ENCODE measurements at regions not wholly inside any gene's neighbourhood (a gene's known extent, or its start where the extent isn't known, plus 50 kb on each side); places are given as distances from the start of the nearest gene placed in this dataset.

DNA sequence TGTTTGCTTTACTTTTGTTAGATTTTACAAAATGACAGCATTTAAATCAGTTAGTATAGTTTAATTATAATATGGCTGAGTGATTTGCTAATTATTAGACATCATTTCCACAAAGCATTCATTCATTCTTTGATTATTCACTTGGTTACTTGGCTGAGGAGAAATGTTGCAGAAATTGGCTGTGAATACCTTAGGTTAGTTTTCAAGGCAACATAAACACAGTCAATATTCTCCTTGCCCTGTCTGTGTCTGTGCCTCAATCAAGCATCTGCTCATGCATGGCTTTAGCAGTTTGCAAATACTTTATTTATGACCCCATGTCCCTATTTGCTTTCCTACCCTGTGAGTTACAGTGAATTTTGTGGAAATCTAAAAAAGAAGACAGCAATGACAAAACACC is 718.3 kb downstream of the EPM2A start:
- intact Hi-C loops (cut with micrococcal nuclease) = loop anchor here (5.0 kb wide), 2 partner anchors 360 to 795 kb away; partner anchors contain the start of gene FBXO30
- peaks cover 29% of the 10 kb centered on the region for H3K4me1 Mint-ChIP-seq (ENCODE audit: low read depth)
- peaks cover 2% of the 10 kb centered on the region for H3K27me3 Mint-ChIP-seq (ENCODE audit: insufficient read depth)
- H3K36me3 Mint-ChIP-seq (ENCODE audit: low read depth) = peaks cover 2% of the 10 kb centered on the region
- H3K27ac Mint-ChIP-seq = no peak overlapping the region
- peak overlapping the region; percentile 52 for H3K4me3 Mint-ChIP-seq
- H3K9me3 Mint-ChIP-seq = no peaks in the 10 kb centered on the region
- DNase-seq (ENCODE audit: low spot score) = no peak

DNA sequence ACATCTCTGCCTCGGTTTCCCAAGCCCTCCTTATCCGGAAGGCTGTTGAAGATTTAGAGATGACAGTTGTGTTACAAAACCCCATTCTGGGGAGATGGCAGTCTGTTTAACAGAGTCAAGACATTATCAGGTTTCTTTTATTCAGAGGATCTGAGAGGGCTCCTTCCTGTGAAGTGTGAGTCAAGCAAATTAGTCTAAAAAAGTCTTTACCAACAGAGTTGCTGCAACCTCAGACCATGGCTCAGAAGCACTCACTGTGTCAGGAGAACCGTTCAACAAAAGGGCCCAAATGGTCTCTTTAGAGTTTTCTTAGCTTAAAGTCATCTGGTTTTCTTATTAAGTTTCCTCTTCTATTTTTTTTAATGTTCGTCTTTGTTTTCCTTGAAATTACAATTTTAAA is 717.8 kb downstream of the EPM2A start:
- Mint-ChIP-seq H3K4me3 (peak overlapping the region; percentile 52), H3K27me3 (ENCODE audit: insufficient read depth) (peaks cover 2% of the 10 kb centered on the region), H3K4me1 (ENCODE audit: low read depth) (peaks cover 33% of the 10 kb centered on the region), H3K36me3 (ENCODE audit: low read depth) (peaks cover 2% of the 10 kb centered on the region), H3K9me3 (no peaks in the 10 kb centered on the region), H3K27ac (peak overlapping the region; percentile 52)
- intact Hi-C loops (cut with micrococcal nuclease) = loop anchor here (5.0 kb wide), 2 partner anchors 360 to 795 kb away; partner anchors contain the start of gene FBXO30
- DNase-seq (ENCODE audit: low spot score) = no peak

DNA sequence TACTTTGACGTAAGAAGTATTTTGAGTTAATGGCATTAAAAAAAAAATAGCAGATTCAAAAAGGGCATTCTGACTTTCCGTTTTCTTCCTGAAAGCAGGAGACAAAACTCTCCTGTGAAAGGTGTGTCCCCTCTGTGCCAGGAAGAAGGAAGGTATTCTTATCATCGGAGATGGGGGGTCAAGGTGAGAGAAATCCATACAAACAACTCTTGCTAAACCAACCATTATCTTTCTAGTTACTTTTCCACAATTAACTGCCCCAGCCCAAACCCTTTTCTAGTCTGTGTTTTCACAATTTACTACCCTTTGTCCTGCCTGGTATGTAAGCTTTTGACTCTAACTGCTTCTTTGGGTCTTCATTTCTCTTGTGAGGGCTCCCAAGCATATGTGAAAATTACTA is 717.3 kb downstream of the EPM2A start:
- Mint-ChIP-seq H3K4me1 (ENCODE audit: low read depth) (peaks cover 38% of the 10 kb centered on the region), H3K27ac (no peak overlapping the region), H3K9me3 (no peaks in the 10 kb centered on the region), H3K36me3 (ENCODE audit: low read depth) (peaks cover 2% of the 10 kb centered on the region), H3K4me3 (no peak overlapping the region), H3K27me3 (ENCODE audit: insufficient read depth) (peaks cover 2% of the 10 kb centered on the region)
- intact Hi-C loops (cut with micrococcal nuclease) = loop anchor here (5.0 kb wide), 2 partner anchors 361 to 794 kb away; partner anchors contain the start of gene FBXO30
- no peak for DNase-seq (ENCODE audit: low spot score)

GRCh38 chr6:145020114-145020513 is 715.2 kb downstream of the EPM2A start:
- Mint-ChIP-seq H3K9me3 (no peaks in the 10 kb centered on the region), H3K4me3 (no peak overlapping the region), H3K36me3 (ENCODE audit: low read depth) (peaks cover 2% of the 10 kb centered on the region), H3K27ac (no peak overlapping the region), H3K4me1 (ENCODE audit: low read depth) (peaks cover 40% of the 10 kb centered on the region), H3K27me3 (ENCODE audit: insufficient read depth) (peaks cover 2% of the 10 kb centered on the region)
- intact Hi-C loops (cut with micrococcal nuclease) = no loop called here
- no peak for DNase-seq (ENCODE audit: low spot score)

GRCh38 chr6:145020543-145020942 is 714.8 kb downstream of the EPM2A start:
- peaks cover 40% of the 10 kb centered on the region for H3K4me1 Mint-ChIP-seq (ENCODE audit: low read depth)

GRCh38 chr6:145022199-145022796 is 713.0 kb downstream of the EPM2A start:
- no peak for DNase-seq (ENCODE audit: low spot score)
- peaks cover 7% of the 10 kb centered on the region for H3K27me3 Mint-ChIP-seq (ENCODE audit: insufficient read depth)
- intact Hi-C loops (cut with micrococcal nuclease) = no loop called here
- H3K4me3 Mint-ChIP-seq = no peak overlapping the region
- peaks cover 2% of the 10 kb centered on the region for H3K36me3 Mint-ChIP-seq (ENCODE audit: low read depth)
- H3K27ac Mint-ChIP-seq = no peak overlapping the region
- peaks cover 25% of the 10 kb centered on the region for H3K4me1 Mint-ChIP-seq (ENCODE audit: low read depth)
- H3K9me3 Mint-ChIP-seq = no peaks in the 10 kb centered on the region

More at GRCh38 chr6:145020543-145020942, 714.8 kb downstream of the EPM2A start:
- Mint-ChIP-seq H3K4me3 (no peak overlapping the region), H3K36me3 (ENCODE audit: low read depth) (peaks cover 2% of the 10 kb centered on the region), H3K27ac (no peak overlapping the region), H3K9me3 (no peaks in the 10 kb centered on the region), H3K27me3 (ENCODE audit: insufficient read depth) (peaks cover 2% of the 10 kb centered on the region)
- no peak for DNase-seq (ENCODE audit: low spot score)
- intact Hi-C loops (cut with micrococcal nuclease) = no loop called here

GRCh38 chr6:145023116-145023726 is 712.1 kb downstream of the EPM2A start:
- H3K27ac Mint-ChIP-seq = no peak overlapping the region
- no peak overlapping the region for H3K4me3 Mint-ChIP-seq
- H3K36me3 Mint-ChIP-seq (ENCODE audit: low read depth) = no peaks in the 10 kb centered on the region
- peaks cover 22% of the 10 kb centered on the region for H3K4me1 Mint-ChIP-seq (ENCODE audit: low read depth)
- no peak for DNase-seq (ENCODE audit: low spot score)
- H3K9me3 Mint-ChIP-seq = no peaks in the 10 kb centered on the region
- intact Hi-C loops (cut with micrococcal nuclease) = no loop called here
- H3K27me3 Mint-ChIP-seq (ENCODE audit: insufficient read depth) = peaks cover 9% of the 10 kb centered on the region

GRCh38 chr6:145025488-145025887 is 709.8 kb downstream of the EPM2A start:
- H3K4me3 Mint-ChIP-seq = no peak overlapping the region
- intact Hi-C loops (cut with micrococcal nuclease) = loop anchor here (5.0 kb wide), 2 partner anchors 93 to 373 kb away; no protein-coding TSS in a partner anchor
- no peak overlapping the region for H3K27ac Mint-ChIP-seq
- H3K36me3 Mint-ChIP-seq (ENCODE audit: low read depth) = no peaks in the 10 kb centered on the region
- peaks cover 15% of the 10 kb centered on the region for H3K27me3 Mint-ChIP-seq (ENCODE audit: insufficient read depth)
- peaks cover 17% of the 10 kb centered on the region for H3K4me1 Mint-ChIP-seq (ENCODE audit: low read depth)
- H3K9me3 Mint-ChIP-seq = no peaks in the 10 kb centered on the region
- DNase-seq (ENCODE audit: low spot score) = no peak

- Mint-ChIP-seq H3K9me3 (no peaks in the 10 kb centered on the region), H3K4me1 (ENCODE audit: low read depth) (peaks cover 13% of the 10 kb centered on the region), H3K4me3 (no peak overlapping the region), H3K27me3 (ENCODE audit: insufficient read depth) (peaks cover 20% of the 10 kb centered on the region), H3K27ac (no peak overlapping the region), H3K36me3 (ENCODE audit: low read depth) (no peaks in the 10 kb centered on the region)
- intact Hi-C loops (cut with micrococcal nuclease) = loop anchor here (5.0 kb wide), 2 partner anchors 94 to 374 kb away; no protein-coding TSS in a partner anchor
- no peak for DNase-seq (ENCODE audit: low spot score)
These were observed 709.0 kb downstream of the EPM2A start for GRCh38 chr6:145026267-145026679.

DNA sequence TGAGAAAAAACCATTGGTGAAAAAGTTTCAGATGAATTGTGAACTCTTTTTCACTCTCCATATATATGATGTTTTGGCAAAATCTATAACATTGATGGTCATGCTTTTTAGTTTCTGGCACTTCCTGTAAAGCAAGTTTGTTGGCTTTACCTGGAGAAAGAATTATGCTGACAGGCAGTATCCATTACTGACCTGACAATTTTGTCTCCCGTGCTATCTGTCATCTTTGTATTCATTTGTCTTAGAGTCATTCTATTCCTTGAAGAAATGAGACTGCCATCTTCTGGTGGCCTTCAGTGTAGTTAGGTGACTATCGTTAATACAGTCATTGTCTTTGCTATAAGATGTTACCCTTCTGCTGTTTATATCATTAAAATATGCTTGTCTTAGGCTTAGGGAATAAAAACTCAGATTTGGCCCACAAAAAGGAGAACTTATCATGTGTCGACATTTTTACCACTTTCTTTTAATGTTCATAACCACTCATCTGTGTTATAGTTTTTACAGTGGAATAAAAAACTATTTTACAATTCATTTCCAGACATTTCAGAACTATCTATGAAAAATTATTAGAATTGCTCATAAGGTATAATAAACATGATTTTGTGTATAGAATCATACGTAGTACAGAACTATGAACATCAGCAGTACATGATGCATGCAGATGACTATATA is 707.0 kb downstream of the EPM2A start:
- peaks cover under 1% of the 10 kb centered on the region for H3K4me1 Mint-ChIP-seq (ENCODE audit: low read depth)
- no peak for DNase-seq (ENCODE audit: low spot score)

GRCh38 chr6:145031001-145031400 is 704.3 kb downstream of the EPM2A start:
- DNase-seq (ENCODE audit: low spot score) = no peak
- Mint-ChIP-seq H3K4me1 (ENCODE audit: low read depth) (no peaks in the 10 kb centered on the region), H3K9me3 (no peaks in the 10 kb centered on the region), H3K36me3 (ENCODE audit: low read depth) (no peaks in the 10 kb centered on the region), H3K27ac (no peak overlapping the region), H3K4me3 (no peak overlapping the region), H3K27me3 (ENCODE audit: insufficient read depth) (peaks cover 36% of the 10 kb centered on the region)
- intact Hi-C loops (cut with micrococcal nuclease) = no loop called here

More for the DNA sequence above, 707.0 kb downstream of the EPM2A start:
- Mint-ChIP-seq H3K9me3 (no peaks in the 10 kb centered on the region), H3K4me3 (no peak overlapping the region), H3K36me3 (ENCODE audit: low read depth) (no peaks in the 10 kb centered on the region), H3K27ac (no peak overlapping the region), H3K27me3 (ENCODE audit: insufficient read depth) (peaks cover 28% of the 10 kb centered on the region)
- intact Hi-C loops (cut with micrococcal nuclease) = loop anchor here (1.0 to 5.0 kb wide), 4 partner anchors 12 to 443 kb away; no protein-coding TSS in a partner anchor

DNA sequence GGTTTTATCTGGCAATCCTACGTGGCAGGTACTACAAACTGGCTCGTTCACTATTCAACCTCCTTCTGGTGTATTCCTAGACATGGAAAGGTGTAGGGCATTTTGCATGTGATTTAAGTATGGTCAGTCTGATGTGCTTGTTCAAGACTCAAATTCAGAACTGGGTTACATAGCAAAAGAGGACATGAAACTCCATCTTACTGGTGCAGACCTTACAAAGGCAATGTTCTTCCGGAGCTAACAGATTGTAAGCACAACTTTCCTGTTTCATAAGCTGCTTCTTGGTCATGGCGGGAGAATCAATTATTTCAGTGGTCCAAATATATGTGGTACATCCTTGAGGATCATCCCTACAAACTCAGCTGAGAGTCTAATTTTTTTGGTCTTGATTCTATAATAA is 703.4 kb downstream of the EPM2A start:
- intact Hi-C loops (cut with micrococcal nuclease) = no loop called here
- H3K4me1 Mint-ChIP-seq (ENCODE audit: low read depth) = no peaks in the 10 kb centered on the region
- H3K4me3 Mint-ChIP-seq = no peak overlapping the region
- H3K27ac Mint-ChIP-seq = no peak overlapping the region
- H3K27me3 Mint-ChIP-seq (ENCODE audit: insufficient read depth) = peaks cover 31% of the 10 kb centered on the region
- H3K36me3 Mint-ChIP-seq (ENCODE audit: low read depth) = no peaks in the 10 kb centered on the region
- DNase-seq (ENCODE audit: low spot score) = no peak
- H3K9me3 Mint-ChIP-seq = no peaks in the 10 kb centered on the region

- no peaks in the 10 kb centered on the region for H3K9me3 Mint-ChIP-seq
- intact Hi-C loops (cut with micrococcal nuclease) = no loop called here
These were observed 702.7 kb downstream of the EPM2A start for GRCh38 chr6:145032562-145033145.

More at GRCh38 chr6:145032562-145033145, 702.7 kb downstream of the EPM2A start:
- DNase-seq (ENCODE audit: low spot score) = no peak
- Mint-ChIP-seq H3K27me3 (ENCODE audit: insufficient read depth) (peaks cover 31% of the 10 kb centered on the region), H3K27ac (no peak overlapping the region), H3K4me1 (ENCODE audit: low read depth) (no peaks in the 10 kb centered on the region), H3K36me3 (ENCODE audit: low read depth) (no peaks in the 10 kb centered on the region), H3K4me3 (no peak overlapping the region)

All from activated T-helper 1 cell treated with anti-CD3 and anti-CD28 coated beads, Interleukin-12 subunit alpha, Interleukin-12 subunit beta, Interleukin-2, Interleukin-4 antibody, amounts not matched to agents 30 ng/mL and 10 ng/mL and 1 ng/mL, durations not matched to agents 14 hours and 24 hours and 36 hours (primary cell).